DND-41 (cell line): ENCODE measurements at regions not wholly inside any gene's neighbourhood (a gene's known extent, or its start where the extent isn't known, plus 50 kb on each side); places are given as distances from the start of the nearest gene placed in this dataset.

Source experiments
- ATAC-seq: fragments of 200-7000 bp; cut with Tn5 transposase; 3 replicates; pipeline ENCODE4 v1.9.1; 2021; ENCODE audit warnings: low read depth; ENCODE audit not compliant: insufficient read depth
- DNase-seq: peaks from one replicate; pipeline ENCODE4 v3.0.0-alpha.2; 2020
- H2AFZ ChIP-seq: 2 replicates; pipeline ENCODE4 v1.6.0; 2012; ENCODE audit warnings: low read depth, low read length
- H3K27ac ChIP-seq: 2 replicates; pipeline ENCODE4 v1.5.1; 2012; ENCODE audit warnings: low read length, inconsistent platforms
- H3K27me3 ChIP-seq: fragments of 200-600 bp; sonication (generic); 2 replicates; pipeline ENCODE4 v1.6.0; 2012; ENCODE audit warnings: low read length, mild to moderate bottlenecking, inconsistent platforms; ENCODE audit not compliant: insufficient read depth, poor library complexity
- H3K36me3 ChIP-seq: 2 replicates; pipeline ENCODE4 v1.5.1; 2012; ENCODE audit warnings: low read length, inconsistent platforms; ENCODE audit not compliant: insufficient read depth
- H3K4me1 ChIP-seq: 2 replicates; pipeline ENCODE4 v1.5.1; 2012; ENCODE audit warnings: mild to moderate bottlenecking, low read length; ENCODE audit not compliant: insufficient read depth
- H3K4me2 ChIP-seq: 2 replicates; pipeline ENCODE4 v1.6.0; 2012; ENCODE audit warnings: mild to moderate bottlenecking, moderate library complexity, low read length, inconsistent platforms; ENCODE audit not compliant: insufficient read depth
- H3K4me3 ChIP-seq, 2 experiments: fragments of 200-600 bp in 1 of 2; shearing (Covaris generic) in 1 of 2; 2 replicates each; pipeline ENCODE4 v1.5.1; 2012 to 2016; ENCODE audit warnings: inconsistent platforms in 2 of 2, low read length in 2 of 2, mild to moderate bottlenecking in 2 of 2, low read depth in 1 of 2, moderate library complexity in 1 of 2
- H3K79me2 ChIP-seq: 2 replicates; pipeline ENCODE4 v1.6.0; 2012; ENCODE audit warnings: low read length, inconsistent platforms; ENCODE audit not compliant: insufficient read depth
- H3K9ac ChIP-seq: 2 replicates; pipeline ENCODE4 v1.6.0; 2012; ENCODE audit warnings: low read depth, mild to moderate bottlenecking, inconsistent platforms, low read length, moderate library complexity
- H3K9me3 ChIP-seq: 2 replicates; pipeline ENCODE4 v1.5.1; 2012; ENCODE audit warnings: low read length, moderate library complexity, mild to moderate bottlenecking, inconsistent platforms; ENCODE audit not compliant: insufficient read depth, severe bottlenecking
- H4K20me1 ChIP-seq: 2 replicates; pipeline ENCODE4 v1.6.0; 2012; ENCODE audit warnings: low read length; ENCODE audit not compliant: insufficient read depth
- EZH2 ChIP-seq: IDR thresholded peaks from 3 replicates; pipeline ENCODE4 v1.6.1; 2012; ENCODE audit warnings: borderline replicate concordance, low read depth, mild to moderate bottlenecking, moderate library complexity, low read length, inconsistent platforms; ENCODE audit not compliant: severe bottlenecking
- TF ChIP-seq, protein P1 (sequence below): IDR thresholded peaks from 2 replicates; pipeline ENCODE4 v1.5.1; 2012; ENCODE audit warnings: borderline replicate concordance, low read length, moderate library complexity, mild to moderate bottlenecking; ENCODE audit not compliant: poor library complexity, severe bottlenecking; ENCODE audit errors: extremely low read depth

DNA sequence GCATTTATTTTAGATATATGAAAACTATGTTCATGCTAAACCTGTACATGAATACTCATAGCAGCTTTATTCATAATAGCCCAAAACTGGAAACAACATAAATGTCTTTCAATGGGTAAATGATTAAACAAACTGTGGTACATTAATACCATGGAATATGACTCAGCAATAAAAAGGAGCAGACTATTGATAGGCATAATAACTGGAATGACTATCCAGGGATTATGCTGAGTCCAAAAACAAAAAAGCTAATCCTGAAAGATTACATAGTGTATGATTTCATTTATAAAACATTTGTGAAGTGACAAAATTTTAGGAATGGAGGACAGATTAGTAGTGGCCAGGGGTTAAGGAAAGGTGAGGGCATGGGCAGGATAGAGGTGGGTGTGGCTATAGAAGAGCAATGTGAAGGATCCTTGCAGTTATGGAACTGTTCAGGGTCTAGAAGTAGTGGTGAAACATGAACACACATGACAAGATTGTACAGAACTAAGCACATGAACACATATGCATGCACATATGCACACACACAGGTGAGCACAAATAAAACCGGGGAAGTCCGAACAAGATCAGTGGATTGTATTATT is 61.1 kb upstream of the CDKN3 start:
- Histone ChIP-seq H3K4me2 (no peak overlapping the region), H3K79me2 (no peaks in the 10 kb centered on the region), H3K4me3 (no peak overlapping the region), H3K4me1 (no peaks in the 10 kb centered on the region), H3K27ac (no peak overlapping the region), H3K36me3 (no peaks in the 10 kb centered on the region), H2AFZ (no peak overlapping the region), H4K20me1 (no peaks in the 10 kb centered on the region), H3K27me3 (no peaks in the 10 kb centered on the region), H3K9me3 (no peaks in the 10 kb centered on the region), H3K9ac (no peak overlapping the region)
- no peak for TF ChIP-seq EZH2
- TF ChIP-seq, protein P1, sequence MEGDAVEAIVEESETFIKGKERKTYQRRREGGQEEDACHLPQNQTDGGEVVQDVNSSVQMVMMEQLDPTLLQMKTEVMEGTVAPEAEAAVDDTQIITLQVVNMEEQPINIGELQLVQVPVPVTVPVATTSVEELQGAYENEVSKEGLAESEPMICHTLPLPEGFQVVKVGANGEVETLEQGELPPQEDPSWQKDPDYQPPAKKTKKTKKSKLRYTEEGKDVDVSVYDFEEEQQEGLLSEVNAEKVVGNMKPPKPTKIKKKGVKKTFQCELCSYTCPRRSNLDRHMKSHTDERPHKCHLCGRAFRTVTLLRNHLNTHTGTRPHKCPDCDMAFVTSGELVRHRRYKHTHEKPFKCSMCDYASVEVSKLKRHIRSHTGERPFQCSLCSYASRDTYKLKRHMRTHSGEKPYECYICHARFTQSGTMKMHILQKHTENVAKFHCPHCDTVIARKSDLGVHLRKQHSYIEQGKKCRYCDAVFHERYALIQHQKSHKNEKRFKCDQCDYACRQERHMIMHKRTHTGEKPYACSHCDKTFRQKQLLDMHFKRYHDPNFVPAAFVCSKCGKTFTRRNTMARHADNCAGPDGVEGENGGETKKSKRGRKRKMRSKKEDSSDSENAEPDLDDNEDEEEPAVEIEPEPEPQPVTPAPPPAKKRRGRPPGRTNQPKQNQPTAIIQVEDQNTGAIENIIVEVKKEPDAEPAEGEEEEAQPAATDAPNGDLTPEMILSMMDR: no peak
- no peak for ATAC-seq
- no peak for DNase-seq

DNA sequence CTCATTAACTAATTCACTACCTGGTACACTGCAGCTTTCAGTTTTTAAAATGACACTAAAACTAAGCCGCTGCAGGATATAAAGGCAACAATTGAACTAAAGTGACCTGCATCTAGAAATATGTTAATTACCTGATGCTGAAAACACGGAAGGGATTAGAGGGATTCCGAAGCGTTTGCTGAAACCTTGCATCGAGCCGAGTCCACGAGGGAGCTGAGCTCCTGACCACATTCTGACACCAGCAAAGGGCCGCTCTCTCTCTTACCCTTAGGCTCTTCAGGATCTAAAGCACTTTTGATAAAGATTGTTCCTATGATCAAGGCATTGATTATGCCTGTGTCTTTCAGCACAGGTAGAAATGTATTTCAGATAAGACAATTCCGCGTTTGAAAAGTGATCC is 59.5 kb upstream of the CDKN3 start:
- Histone ChIP-seq H3K27me3 (no peaks in the 10 kb centered on the region), H3K4me3 (no peak overlapping the region), H3K9ac (no peak overlapping the region), H3K4me2 (no peak overlapping the region), H2AFZ (no peak overlapping the region; the same call in 1 of the 2 replicates), H3K9me3 (no peaks in the 10 kb centered on the region), H3K79me2 (no peaks in the 10 kb centered on the region), H3K4me1 (no peaks in the 10 kb centered on the region), H3K27ac (no peak overlapping the region), H3K36me3 (no peaks in the 10 kb centered on the region), H4K20me1 (no peaks in the 10 kb centered on the region)
- no peak for TF ChIP-seq EZH2
- TF ChIP-seq, protein P1: no peak
- no peak for ATAC-seq
- no peak for DNase-seq

DNA sequence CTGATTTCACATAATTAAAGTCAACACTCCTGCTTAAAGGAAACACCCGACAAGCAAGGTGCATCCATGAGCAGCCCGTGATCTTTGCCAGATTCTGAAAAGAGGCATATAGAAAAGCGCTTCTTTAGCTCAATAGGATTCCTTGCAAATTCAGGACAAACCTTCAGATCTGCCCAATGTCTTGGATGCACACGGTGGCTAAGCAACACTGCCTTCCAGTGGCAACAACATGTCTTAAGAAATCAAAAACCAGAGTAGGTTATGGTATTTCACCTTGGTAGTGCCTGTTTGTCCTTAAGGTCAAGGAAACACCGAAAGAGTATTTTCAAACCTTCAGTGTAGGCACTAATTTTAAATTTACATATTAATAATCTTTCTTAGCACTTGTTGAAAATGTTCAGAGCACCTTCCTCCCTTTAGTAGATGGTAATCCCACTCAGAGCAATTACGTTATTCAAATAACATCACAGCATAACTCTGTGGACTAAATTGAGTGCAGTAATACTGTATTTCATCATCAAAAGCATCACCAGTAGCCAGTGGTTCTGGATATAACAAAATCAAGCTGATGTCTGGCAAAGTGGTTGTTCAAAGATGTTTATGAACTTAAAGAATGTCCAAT is 58.0 kb upstream of the CDKN3 start:
- no peaks in the 10 kb centered on the region for H3K27me3 ChIP-seq
- H4K20me1 ChIP-seq: no peaks in the 10 kb centered on the region
- H2AFZ ChIP-seq: no peak overlapping the region
- DNase-seq: no peak
- no peaks in the 10 kb centered on the region for H3K4me1 ChIP-seq
- H3K4me2 ChIP-seq: no peak overlapping the region
- no peaks in the 10 kb centered on the region for H3K9me3 ChIP-seq
- no peak for ATAC-seq
- H3K9ac ChIP-seq: no peak overlapping the region
- no peaks in the 10 kb centered on the region for H3K79me2 ChIP-seq
- H3K4me3 ChIP-seq: no peak overlapping the region
- H3K27ac ChIP-seq: no peak overlapping the region
- TF ChIP-seq EZH2: no peak
- TF ChIP-seq, protein P1: peak; percentile 65
- H3K36me3 ChIP-seq: no peaks in the 10 kb centered on the region
